ENCODE measurements at regions not wholly inside any gene's neighbourhood (a gene's known extent, or its start where the extent isn't known, plus 50 kb on each side); places are given as distances from the start of the nearest gene placed in this dataset.

- no peak for DNase-seq
Observed at GRCh38 chr22:49540084-49540912, 287.4 kb downstream of the BRD1 start.

GRCh38 chr22:49538006-49538405, 289.7 kb downstream of the BRD1 start:
- DNase-seq = no peak

GRCh38 chr22:49536571-49537131, 291.0 kb downstream of the BRD1 start:
- no peak for DNase-seq

GRCh38 chr22:49535527-49536125, 292.0 kb downstream of the BRD1 start:
- DNase-seq = no peak

- no peak for DNase-seq
Observed at GRCh38 chr22:49535126-49535525, 292.5 kb downstream of the BRD1 start.

GRCh38 chr22:49534386-49534785, 293.3 kb downstream of the BRD1 start:
- DNase-seq = no peak

- DNase-seq = no peak
Observed at GRCh38 chr22:49533886-49534285, 293.8 kb downstream of the BRD1 start.

GRCh38 chr22:49532869-49533802, 294.5 kb downstream of the BRD1 start:
- DNase-seq = no peak

- no peak for DNase-seq
Observed at GRCh38 chr22:49531368-49531791, 296.3 kb downstream of the BRD1 start.

GRCh38 chr22:49530671-49531367, 296.9 kb downstream of the BRD1 start:
- DNase-seq = no peak

GRCh38 chr22:49528420-49528720, 299.3 kb downstream of the BRD1 start:
- DNase-seq = no peak

GRCh38 chr22:49527611-49528419, 299.9 kb downstream of the BRD1 start:
- no peak for DNase-seq

- no peak for DNase-seq
Observed at GRCh38 chr22:49525801-49526535, 301.7 kb downstream of the BRD1 start.

GRCh38 chr22:49525360-49525759, 302.3 kb downstream of the BRD1 start:
- DNase-seq = no peak

- no peak for DNase-seq
Observed at GRCh38 chr22:49524362-49524761, 303.3 kb downstream of the BRD1 start.

GRCh38 chr22:49523374-49524008, 304.2 kb downstream of the BRD1 start:
- DNase-seq = no peak

- no peak for DNase-seq
Observed at GRCh38 chr22:49522582-49523373, 304.9 kb downstream of the BRD1 start.

- DNase-seq = no peak
Observed at GRCh38 chr22:49521787-49522224, 305.9 kb downstream of the BRD1 start.

- no peak for DNase-seq
Observed at GRCh38 chr22:49519117-49519737, 308.4 kb downstream of the BRD1 start.
